Stomach (tissue), 4 donors: ENCODE measurements at regions not wholly inside any gene's neighbourhood (a gene's known extent, or its start where the extent isn't known, plus 50 kb on each side); places are given as distances from the start of the nearest gene placed in this dataset.

Experiments used
- CTCF ChIP-seq, 7 experiments: fragments of 450-650 bp in 4 of 7; fragments of 200-600 bp in 3 of 7; sonication (generic) in 3 of 7; IDR thresholded peaks; one replicate each; pipeline ENCODE4 v1.5.1; 2016 to 2019; ENCODE audit warnings: antibody characterized with exemption in 7 of 7, control low read depth in 2 of 7, mild to moderate bottlenecking in 1 of 7
- POLR2A ChIP-seq, 4 donors: fragments of 450-650 bp; IDR thresholded peaks; one replicate each; pipeline ENCODE4 v1.6.1; 2016; ENCODE audit warnings: antibody characterized with exemption in 4 of 4, control low read depth in 2 of 4, mild to moderate bottlenecking in 1 of 4, moderate library complexity in 1 of 4

GRCh38 chrX:84729809-84730208 is 227.6 kb upstream of the HDX start:
- TF ChIP-seq CTCF (IDR thresholded peaks at IDR 0.05) (peak in 5 of 7 experiments; percentile 41 to 70 (median 58)), POLR2A (IDR thresholded peaks at IDR 0.05) (no peak)
